ENCODE measurements at regions not wholly inside any gene's neighbourhood (a gene's known extent, or its start where the extent isn't known, plus 50 kb on each side); places are given as distances from the start of the nearest gene placed in this dataset.

DNA sequence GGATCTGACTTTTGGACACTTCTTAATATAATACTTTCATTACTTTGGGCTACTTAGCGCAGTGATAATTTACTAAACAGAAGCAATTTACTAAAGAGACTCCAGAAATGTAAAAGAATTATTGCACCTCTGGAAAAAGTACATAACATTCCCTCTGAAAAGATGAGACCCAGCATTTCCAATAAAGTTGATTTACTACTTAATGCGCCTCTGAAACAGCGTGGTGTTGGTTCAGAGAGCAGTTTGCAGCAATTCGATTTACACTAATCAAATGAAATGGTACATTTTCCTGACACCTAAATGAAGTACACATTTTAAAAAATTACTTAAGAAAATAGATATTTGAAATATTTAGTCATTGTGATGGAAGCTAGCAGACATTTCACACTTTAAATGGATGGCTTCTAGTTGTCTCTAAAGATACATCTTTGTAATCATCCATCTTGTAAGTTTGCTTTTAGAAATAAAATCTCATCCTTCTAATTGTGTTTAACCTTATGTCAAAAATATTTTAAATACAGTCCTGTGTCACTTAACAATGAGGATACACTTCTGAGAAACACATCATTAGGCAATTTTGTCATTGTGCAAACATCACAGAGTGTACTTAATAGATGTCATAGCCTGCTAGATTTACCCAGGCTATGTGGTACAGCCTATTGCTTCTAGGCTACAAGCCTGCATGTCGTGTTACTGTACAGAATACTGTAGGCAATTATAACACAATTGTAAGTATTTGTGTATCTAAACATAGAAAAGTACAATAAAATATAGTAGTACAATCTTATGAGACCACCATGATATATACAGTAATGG lies 284.6 kb upstream of the UBE2E3 start:
- TF ChIP-seq POLR2AphosphoS5 (IDR thresholded peaks at IDR 0.05; ENCODE audit: low read depth, low read length) (no peak), SIN3A (IDR thresholded peaks at IDR 0.05; ENCODE audit: borderline replicate concordance, insufficient read depth, low read length) (no peak)
